SK-N-MC (cell line): ENCODE measurements at regions not wholly inside any gene's neighbourhood (a gene's known extent, or its start where the extent isn't known, plus 50 kb on each side); places are given as distances from the start of the nearest gene placed in this dataset.
"Not testable (repeated sequence)": the region's sequence is repeated elsewhere in the genome, so short reads cannot be mapped to it uniquely, and the experiment has no call there.

Experiments used
- DNase-seq: peaks from one replicate; pipeline ENCODE4 v3.0.0-alpha.2; 2011; ENCODE audit warnings: low read depth, low spot score
- H3K27ac ChIP-seq: fragments of 200-600 bp; sonication (generic); 2 replicates; pipeline ENCODE4 v1.5.1; 2016; ENCODE audit warnings: mixed run types
- H3K36me3 ChIP-seq: fragments of 200-600 bp; sonication (generic); 2 replicates; pipeline ENCODE4 v1.6.1; 2017; ENCODE audit warnings: antibody characterized with exemption, low read length, mixed read lengths; ENCODE audit not compliant: insufficient read depth
- H3K4me3 ChIP-seq: fragments of 200-600 bp; sonication (generic); 2 replicates; pipeline ENCODE4 v1.5.1; 2016
- H3K9ac ChIP-seq: fragments of 200-600 bp; sonication (generic); 2 replicates; pipeline ENCODE4 v1.8.0; 2017; ENCODE audit warnings: mixed run types, mixed read lengths; ENCODE audit not compliant: insufficient read length
- H3K9me3 ChIP-seq: fragments of 200-600 bp; sonication (generic); 2 replicates; pipeline ENCODE4 v1.6.1; 2017; ENCODE audit warnings: low read depth, mild to moderate bottlenecking, antibody characterized with exemption, low read length, moderate library complexity, mixed read lengths
- EZH2 ChIP-seq: fragments of 200-600 bp; sonication (generic); IDR thresholded peaks from one replicate; pipeline ENCODE4 v1.6.1; 2017; ENCODE audit warnings: antibody characterized with exemption
- FOXP2 ChIP-seq: optimal IDR thresholded peaks from 2 replicates; pipeline ENCODE3; 2011; ENCODE audit warnings: mild to moderate bottlenecking, moderate library complexity; ENCODE audit not compliant: insufficient read depth; ENCODE audit errors: extremely low read length, control extremely low read depth
- POLR2AphosphoS5 ChIP-seq: IDR thresholded peaks from 2 replicates; pipeline ENCODE4 v1.6.1; 2012; ENCODE audit warnings: mild to moderate bottlenecking, low read depth, low read length, borderline replicate concordance

- Histone ChIP-seq H3K36me3 (no peaks in the 10 kb centered on the region), H3K9me3 (no peaks in the 10 kb centered on the region), H3K9ac (no peak overlapping the region), H3K4me3 (no peak overlapping the region), H3K27ac (no peak overlapping the region)
- no peak for TF ChIP-seq POLR2AphosphoS5
- no peak for TF ChIP-seq FOXP2
- no peak for TF ChIP-seq EZH2
- DNase-seq, result no peak
Measured at GRCh38 chr3:124063197-124063909, 71.4 kb upstream of the ROPN1 start.

GRCh38 chr3:124064050-124064449 is 72.1 kb upstream of the ROPN1 start:
- H3K36me3 ChIP-seq, result no peaks in the 10 kb centered on the region
- H3K9me3 ChIP-seq, result no peaks in the 10 kb centered on the region
- H3K27ac ChIP-seq, result no peak overlapping the region
- no peak for DNase-seq
- no peak overlapping the region for H3K9ac ChIP-seq
- H3K4me3 ChIP-seq, result no peak overlapping the region
- TF ChIP-seq FOXP2 (no peak), POLR2AphosphoS5 (no peak)

GRCh38 chr3:124066543-124066942 is 74.6 kb upstream of the ROPN1 start:
- not testable (repeated sequence) for H3K4me3 ChIP-seq, H3K36me3 ChIP-seq, H3K9me3 ChIP-seq, H3K27ac ChIP-seq, H3K9ac ChIP-seq, DNase-seq

GRCh38 chr3:124069706-124070105 is 77.8 kb upstream of the ROPN1 start:
- not testable (repeated sequence) for H3K36me3 ChIP-seq, H3K4me3 ChIP-seq, H3K27ac ChIP-seq, H3K9ac ChIP-seq, DNase-seq, H3K9me3 ChIP-seq

- not testable (repeated sequence) for DNase-seq, H3K9me3 ChIP-seq, H3K27ac ChIP-seq, H3K4me3 ChIP-seq, H3K9ac ChIP-seq, H3K36me3 ChIP-seq
Measured at GRCh38 chr3:124075090-124075489, 83.2 kb upstream of the ROPN1 start.

- DNase-seq, result no peak
Measured at GRCh38 chr3:124075753-124076152, 83.8 kb upstream of the ROPN1 start.

GRCh38 chr3:124076235-124076634 is 84.3 kb upstream of the ROPN1 start:
- TF ChIP-seq FOXP2 (no peak), EZH2 (no peak), POLR2AphosphoS5 (no peak)
- no peak for DNase-seq
- no peak overlapping the region for H3K9ac ChIP-seq
- no peaks in the 10 kb centered on the region for H3K9me3 ChIP-seq
- no peak overlapping the region for H3K27ac ChIP-seq
- no peak overlapping the region for H3K4me3 ChIP-seq
- no peaks in the 10 kb centered on the region for H3K36me3 ChIP-seq

More at GRCh38 chr3:124075753-124076152, 83.8 kb upstream of the ROPN1 start:
- H3K9me3 ChIP-seq, result no peaks in the 10 kb centered on the region
- H3K4me3 ChIP-seq, result no peak overlapping the region
- TF ChIP-seq POLR2AphosphoS5 (no peak), FOXP2 (no peak), EZH2 (no peak)
- no peak overlapping the region for H3K27ac ChIP-seq
- no peak overlapping the region for H3K9ac ChIP-seq
- H3K36me3 ChIP-seq, result no peaks in the 10 kb centered on the region

- DNase-seq, result no peak
- H3K4me3 ChIP-seq, result no peak overlapping the region
- H3K27ac ChIP-seq, result no peak overlapping the region
- no peaks in the 10 kb centered on the region for H3K9me3 ChIP-seq
- TF ChIP-seq FOXP2, result no peak
- no peak for TF ChIP-seq EZH2
- no peak for TF ChIP-seq POLR2AphosphoS5
- no peaks in the 10 kb centered on the region for H3K36me3 ChIP-seq
- H3K9ac ChIP-seq, result no peak overlapping the region
Measured at GRCh38 chr3:124078953-124079911, 87.3 kb upstream of the ROPN1 start.

GRCh38 chr3:124079912-124080276 is 88.0 kb upstream of the ROPN1 start:
- H3K9ac ChIP-seq, result no peak overlapping the region
- no peak for TF ChIP-seq FOXP2
- no peak for TF ChIP-seq EZH2
- TF ChIP-seq POLR2AphosphoS5, result no peak
- no peak overlapping the region for H3K4me3 ChIP-seq
- no peaks in the 10 kb centered on the region for H3K36me3 ChIP-seq
- no peak overlapping the region for H3K27ac ChIP-seq
- no peak for DNase-seq
- H3K9me3 ChIP-seq, result no peaks in the 10 kb centered on the region
